Activated naive CD8-positive, alpha-beta T cell treated with anti-CD3 and anti-CD28 coated beads for 36 hours (primary cell): ENCODE measurements at regions not wholly inside any gene's neighbourhood (a gene's known extent, or its start where the extent isn't known, plus 50 kb on each side); places are given as distances from the start of the nearest gene placed in this dataset.

Experiments
- DNase-seq: peaks from one replicate; pipeline ENCODE4 v3.0.0; 2021
- H3K27ac Mint-ChIP-seq: one replicate; pipeline ENCODE4 v1.8.0; 2022; ENCODE audit warnings: mild to moderate bottlenecking, moderate library complexity, mixed read lengths
- H3K27me3 Mint-ChIP-seq: one replicate; pipeline ENCODE4 v1.8.0; 2022; ENCODE audit warnings: mild to moderate bottlenecking, mixed read lengths
- H3K36me3 Mint-ChIP-seq: one replicate; pipeline ENCODE4 v1.8.0; 2021; ENCODE audit warnings: mild to moderate bottlenecking, mixed read lengths
- H3K4me1 Mint-ChIP-seq: one replicate; pipeline ENCODE4 v1.8.0; 2021; ENCODE audit warnings: mixed read lengths
- H3K4me3 Mint-ChIP-seq: one replicate; pipeline ENCODE4 v1.8.0; 2022; ENCODE audit warnings: mild to moderate bottlenecking, moderate library complexity, mixed read lengths
- H3K9me3 Mint-ChIP-seq: one replicate; pipeline ENCODE4 v1.8.0; 2022; ENCODE audit warnings: mixed read lengths

- Mint-ChIP-seq H3K27ac (no peak overlapping the region), H3K4me3 (no peak overlapping the region), H3K36me3 (no peaks in the 10 kb centered on the region), H3K9me3 (no peaks in the 10 kb centered on the region), H3K27me3 (peaks cover 6% of the 10 kb centered on the region), H3K4me1 (no peaks in the 10 kb centered on the region)
- DNase-seq: no peak
Observed at GRCh38 chr4:149296503-149296902, 519.1 kb downstream of the IQCM start.

DNA sequence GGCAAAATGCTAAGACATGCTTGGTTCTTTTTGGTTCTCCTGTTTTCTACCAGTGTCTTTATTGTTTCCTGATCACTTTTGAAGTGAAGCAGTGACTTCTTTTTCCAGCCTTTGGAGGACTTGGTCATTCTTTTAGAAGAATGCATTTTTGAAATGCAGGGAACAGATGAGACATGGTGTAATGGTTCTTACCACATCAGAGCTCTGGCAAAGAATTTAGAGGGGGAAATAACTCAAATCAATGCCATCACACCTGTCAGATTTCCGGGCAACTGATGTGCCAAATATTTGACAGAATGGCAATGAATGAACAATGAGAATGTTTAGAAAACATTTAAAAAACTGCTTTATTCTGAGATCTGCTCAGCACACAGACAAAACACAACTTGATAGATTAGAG lies 519.6 kb downstream of the IQCM start:
- no peaks in the 10 kb centered on the region for H3K9me3 Mint-ChIP-seq
- no peak overlapping the region for H3K4me3 Mint-ChIP-seq
- peaks cover 6% of the 10 kb centered on the region for H3K27me3 Mint-ChIP-seq
- H3K36me3 Mint-ChIP-seq: no peaks in the 10 kb centered on the region
- no peak overlapping the region for H3K27ac Mint-ChIP-seq
- H3K4me1 Mint-ChIP-seq: no peaks in the 10 kb centered on the region
- DNase-seq: no peak

GRCh38 chr4:149294601-149295000 lies 521.0 kb downstream of the IQCM start:
- H3K9me3 Mint-ChIP-seq: no peaks in the 10 kb centered on the region
- no peaks in the 10 kb centered on the region for H3K36me3 Mint-ChIP-seq
- no peaks in the 10 kb centered on the region for H3K27me3 Mint-ChIP-seq
- no peak overlapping the region for H3K27ac Mint-ChIP-seq
- H3K4me3 Mint-ChIP-seq: no peak overlapping the region
- no peaks in the 10 kb centered on the region for H3K4me1 Mint-ChIP-seq
- no peak for DNase-seq

GRCh38 chr4:149293046-149293649 lies 522.5 kb downstream of the IQCM start:
- no peak for DNase-seq

DNA sequence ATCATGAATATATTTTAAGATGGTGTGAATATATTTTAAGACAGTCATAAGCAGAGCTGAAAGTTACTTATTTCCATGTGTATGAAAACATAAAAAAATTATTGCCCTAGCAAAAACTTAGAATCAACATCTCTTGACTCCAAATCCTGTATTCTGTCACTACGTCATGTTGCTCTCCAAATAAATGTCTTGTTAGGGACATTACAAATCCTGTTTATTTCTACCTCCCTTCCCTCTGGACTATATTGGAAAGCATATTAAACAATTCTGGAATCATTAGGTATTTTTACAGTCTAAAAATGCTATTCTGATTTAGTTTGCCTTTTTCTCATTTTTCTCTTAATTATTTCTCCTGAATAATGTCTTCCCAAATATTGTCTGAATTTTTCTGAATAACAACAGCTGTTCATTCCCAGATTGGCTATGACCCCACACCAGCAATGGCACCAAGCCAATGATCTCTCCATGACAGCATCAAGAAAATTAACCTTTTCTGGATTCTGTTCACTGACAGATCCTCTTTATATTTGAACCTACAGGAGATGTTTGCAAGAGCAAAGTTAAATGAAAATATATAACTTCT lies 523.1 kb downstream of the IQCM start:
- no peak overlapping the region for H3K27ac Mint-ChIP-seq
- no peak for DNase-seq
- H3K4me1 Mint-ChIP-seq: no peaks in the 10 kb centered on the region
- H3K9me3 Mint-ChIP-seq: no peaks in the 10 kb centered on the region
- H3K36me3 Mint-ChIP-seq: no peaks in the 10 kb centered on the region
- H3K4me3 Mint-ChIP-seq: no peak overlapping the region
- H3K27me3 Mint-ChIP-seq: no peaks in the 10 kb centered on the region

More at GRCh38 chr4:149293046-149293649, 522.5 kb downstream of the IQCM start:
- H3K27ac Mint-ChIP-seq: no peak overlapping the region
- no peaks in the 10 kb centered on the region for H3K36me3 Mint-ChIP-seq
- H3K9me3 Mint-ChIP-seq: no peaks in the 10 kb centered on the region
- no peak overlapping the region for H3K4me3 Mint-ChIP-seq
- no peaks in the 10 kb centered on the region for H3K27me3 Mint-ChIP-seq
- no peaks in the 10 kb centered on the region for H3K4me1 Mint-ChIP-seq

DNA sequence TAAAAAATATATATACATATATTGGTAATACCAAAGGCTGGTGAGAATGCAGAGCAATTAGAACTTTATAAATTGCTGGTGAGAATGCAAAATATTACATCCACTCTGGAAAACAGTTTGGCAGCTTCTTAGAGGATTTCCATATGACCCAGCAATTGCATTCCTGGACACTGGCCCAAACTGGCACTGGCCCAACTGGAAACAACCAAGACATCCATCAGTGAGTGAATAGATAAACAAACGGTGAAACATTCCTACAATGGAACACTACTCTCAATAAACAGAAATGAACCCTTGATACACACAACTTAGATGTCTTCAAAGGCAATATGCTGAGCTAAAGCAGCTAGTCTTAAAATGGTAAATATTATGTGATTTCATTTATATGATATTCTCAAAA lies 524.2 kb downstream of the IQCM start:
- no peaks in the 10 kb centered on the region for H3K36me3 Mint-ChIP-seq
- no peaks in the 10 kb centered on the region for H3K27me3 Mint-ChIP-seq
- H3K4me1 Mint-ChIP-seq: no peaks in the 10 kb centered on the region
- no peaks in the 10 kb centered on the region for H3K9me3 Mint-ChIP-seq
- no peak for DNase-seq
- H3K27ac Mint-ChIP-seq: no peak overlapping the region
- H3K4me3 Mint-ChIP-seq: no peak overlapping the region

DNA sequence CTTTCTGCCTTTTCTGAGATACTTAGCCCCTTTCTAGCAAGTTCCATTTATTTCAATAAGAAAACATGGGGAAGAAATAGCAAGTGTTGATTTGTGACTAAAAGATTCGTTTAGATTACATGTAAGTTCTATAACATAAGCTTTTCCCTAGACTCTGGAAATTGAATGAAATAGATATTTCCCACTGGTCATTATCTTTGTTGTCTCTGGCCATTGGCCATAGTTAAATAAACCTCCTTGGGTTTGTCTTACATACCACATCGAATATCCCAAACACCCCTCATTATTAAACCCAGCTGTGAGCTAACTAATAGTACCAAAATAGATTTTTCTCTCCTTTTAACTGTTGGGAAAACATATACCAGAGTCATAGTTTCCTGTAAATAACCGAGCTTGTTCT lies 534.8 kb downstream of the IQCM start:
- H3K27me3 Mint-ChIP-seq: peaks cover 4% of the 10 kb centered on the region

GRCh38 chr4:149279776-149280175 lies 535.9 kb downstream of the IQCM start:
- DNase-seq: no peak
- no peak overlapping the region for H3K27ac Mint-ChIP-seq
- peaks cover 2% of the 10 kb centered on the region for H3K9me3 Mint-ChIP-seq
- H3K27me3 Mint-ChIP-seq: peaks cover 4% of the 10 kb centered on the region
- H3K4me1 Mint-ChIP-seq: no peaks in the 10 kb centered on the region
- H3K4me3 Mint-ChIP-seq: no peak overlapping the region
- H3K36me3 Mint-ChIP-seq: no peaks in the 10 kb centered on the region

More for the DNA sequence above, 534.8 kb downstream of the IQCM start:
- no peak overlapping the region for H3K27ac Mint-ChIP-seq
- no peak overlapping the region for H3K4me3 Mint-ChIP-seq
- H3K36me3 Mint-ChIP-seq: no peaks in the 10 kb centered on the region
- H3K4me1 Mint-ChIP-seq: no peaks in the 10 kb centered on the region
- no peak for DNase-seq
- no peaks in the 10 kb centered on the region for H3K9me3 Mint-ChIP-seq

DNA sequence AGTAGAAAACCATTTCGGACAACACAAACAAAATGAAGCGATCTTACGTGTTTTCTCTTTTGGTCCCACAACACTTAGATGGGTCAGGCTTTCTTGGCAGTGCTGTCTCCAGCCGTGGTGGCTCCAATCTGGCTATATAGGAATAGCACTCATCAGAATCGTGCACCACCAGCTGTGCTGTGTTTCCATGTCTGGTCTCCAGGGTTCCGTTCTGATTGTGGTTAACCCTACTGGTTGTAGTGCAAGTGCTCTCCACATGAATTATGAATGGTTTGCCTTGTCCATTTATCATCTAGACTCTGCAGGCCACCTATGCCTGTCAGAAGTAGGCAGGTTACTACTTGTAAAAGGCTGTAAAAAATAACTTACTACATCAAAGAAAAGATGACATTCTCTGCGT lies 536.3 kb downstream of the IQCM start:
- Mint-ChIP-seq H3K4me1 (no peaks in the 10 kb centered on the region), H3K4me3 (no peak overlapping the region), H3K27ac (no peak overlapping the region), H3K27me3 (peaks cover 4% of the 10 kb centered on the region), H3K9me3 (peaks cover 2% of the 10 kb centered on the region), H3K36me3 (no peaks in the 10 kb centered on the region)
- DNase-seq: no peak

- Mint-ChIP-seq H3K4me3 (no peak overlapping the region), H3K27ac (no peak overlapping the region), H3K4me1 (no peaks in the 10 kb centered on the region), H3K27me3 (peaks cover 4% of the 10 kb centered on the region), H3K36me3 (no peaks in the 10 kb centered on the region), H3K9me3 (peaks cover 2% of the 10 kb centered on the region)
- no peak for DNase-seq
Observed at GRCh38 chr4:149277705-149278104, 537.9 kb downstream of the IQCM start.

- Mint-ChIP-seq H3K27me3 (peaks cover 3% of the 10 kb centered on the region), H3K36me3 (no peaks in the 10 kb centered on the region), H3K4me3 (no peak overlapping the region), H3K27ac (no peak overlapping the region), H3K4me1 (no peaks in the 10 kb centered on the region), H3K9me3 (peaks cover 3% of the 10 kb centered on the region)
- DNase-seq: no peak
Observed at GRCh38 chr4:149269835-149270234, 545.8 kb downstream of the IQCM start.

DNA sequence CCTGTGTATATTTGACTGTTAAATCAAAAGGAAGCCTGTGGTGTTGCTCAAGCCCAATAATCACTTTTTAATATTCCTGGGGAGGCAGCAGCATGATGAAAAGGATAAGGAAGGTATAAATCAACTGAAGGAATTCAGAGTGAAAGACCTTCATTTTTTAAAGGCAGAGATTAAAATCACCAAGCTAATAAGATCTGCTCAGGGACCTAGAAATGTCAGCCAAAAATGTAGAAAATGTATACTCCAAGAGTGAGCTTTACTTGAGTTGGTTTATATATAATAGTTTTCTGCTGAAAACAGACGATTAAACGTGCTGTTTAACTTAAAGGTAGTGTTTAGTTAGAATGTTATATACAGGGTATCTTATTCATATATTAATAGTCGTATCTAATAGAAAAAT lies 549.3 kb downstream of the IQCM start:
- Mint-ChIP-seq H3K9me3 (peaks cover 5% of the 10 kb centered on the region), H3K27me3 (no peaks in the 10 kb centered on the region), H3K4me1 (no peaks in the 10 kb centered on the region), H3K36me3 (no peaks in the 10 kb centered on the region), H3K27ac (no peak overlapping the region), H3K4me3 (no peak overlapping the region)
- no peak for DNase-seq

DNA sequence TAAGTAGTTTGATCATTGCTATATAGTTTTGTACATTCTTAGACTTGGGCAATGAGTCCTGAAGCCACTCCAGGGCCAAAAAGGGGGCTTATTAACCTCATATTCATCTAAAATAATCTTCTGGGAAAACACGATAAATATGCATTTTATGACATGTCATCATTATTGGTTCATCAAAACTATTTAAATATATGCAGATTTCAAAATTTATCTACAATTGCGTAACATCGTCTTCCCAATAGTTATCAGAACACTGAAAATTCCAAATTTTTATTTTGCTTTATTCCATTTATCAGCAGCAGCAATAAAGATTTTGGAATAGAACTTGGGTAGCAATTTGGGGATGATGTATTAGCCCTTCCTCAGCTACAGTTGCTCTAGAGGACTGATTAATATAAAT lies 550.0 kb downstream of the IQCM start:
- Mint-ChIP-seq H3K27ac (no peak overlapping the region), H3K36me3 (no peaks in the 10 kb centered on the region), H3K4me1 (no peaks in the 10 kb centered on the region), H3K9me3 (peaks cover 5% of the 10 kb centered on the region), H3K4me3 (no peak overlapping the region), H3K27me3 (no peaks in the 10 kb centered on the region)
- no peak for DNase-seq

GRCh38 chr4:149264093-149264733 lies 551.4 kb downstream of the IQCM start:
- no peak for DNase-seq
- Mint-ChIP-seq H3K36me3 (no peaks in the 10 kb centered on the region), H3K9me3 (peaks cover 5% of the 10 kb centered on the region), H3K4me3 (no peak overlapping the region), H3K27ac (no peak overlapping the region), H3K4me1 (no peaks in the 10 kb centered on the region), H3K27me3 (no peaks in the 10 kb centered on the region)

DNA sequence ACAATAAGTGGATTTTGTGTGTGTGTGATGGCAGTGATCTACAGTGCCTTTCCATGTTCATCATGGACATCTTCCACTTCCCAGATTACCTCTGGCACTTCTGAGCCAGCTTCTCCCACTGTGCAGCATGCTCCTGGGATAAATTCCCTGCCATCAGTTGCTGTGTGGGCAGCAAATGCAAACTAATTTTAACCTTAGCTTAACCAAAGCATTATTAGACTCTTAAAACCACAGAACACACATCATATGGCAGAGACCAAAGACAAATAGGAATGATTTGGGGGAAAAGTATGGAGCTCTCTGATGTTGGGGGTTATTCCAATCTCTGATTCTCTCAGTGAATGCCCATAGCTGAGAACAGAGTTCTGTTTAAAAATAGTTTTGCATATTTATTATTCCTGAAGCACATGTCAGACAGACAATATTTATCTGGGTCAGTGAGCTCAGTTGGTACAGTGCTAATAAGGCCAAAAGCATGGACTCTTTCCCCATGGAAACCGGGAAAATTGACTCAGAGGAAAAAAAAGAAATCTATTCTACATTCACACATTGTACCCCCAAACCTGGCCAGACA lies 567.4 kb downstream of the IQCM start:
- no peaks in the 10 kb centered on the region for H3K4me1 Mint-ChIP-seq
- no peak overlapping the region for H3K27ac Mint-ChIP-seq
- no peak overlapping the region for H3K4me3 Mint-ChIP-seq
- H3K9me3 Mint-ChIP-seq: no peaks in the 10 kb centered on the region
- no peak for DNase-seq
- H3K27me3 Mint-ChIP-seq: no peaks in the 10 kb centered on the region
- H3K36me3 Mint-ChIP-seq: no peaks in the 10 kb centered on the region

DNA sequence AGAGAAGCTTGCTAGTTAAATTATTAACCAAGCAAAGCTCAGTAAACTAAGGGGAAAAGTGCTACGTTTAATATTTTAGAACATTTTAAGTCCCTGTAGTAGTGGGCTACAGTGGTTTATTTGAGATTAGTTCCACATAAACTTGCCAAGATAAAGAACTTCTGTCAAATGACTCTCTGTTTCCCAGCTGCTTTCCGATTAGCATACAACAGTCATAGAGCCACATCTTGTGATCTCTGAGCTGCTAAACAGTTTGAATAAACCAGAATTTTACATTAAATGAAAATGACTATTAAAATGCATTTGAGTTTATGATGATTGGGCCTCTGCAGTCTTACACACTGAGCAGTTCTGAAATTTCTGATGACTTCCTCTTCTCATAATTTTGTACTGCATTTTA lies 568.5 kb downstream of the IQCM start:
- Mint-ChIP-seq H3K36me3 (no peaks in the 10 kb centered on the region), H3K4me3 (no peak overlapping the region), H3K9me3 (no peaks in the 10 kb centered on the region), H3K4me1 (no peaks in the 10 kb centered on the region), H3K27me3 (no peaks in the 10 kb centered on the region), H3K27ac (no peak overlapping the region)
- DNase-seq: no peak
